GM21360 (cell line): ENCODE measurements at regions not wholly inside any gene's neighbourhood (a gene's known extent, or its start where the extent isn't known, plus 50 kb on each side); places are given as distances from the start of the nearest gene placed in this dataset.

Source experiments
- ATAC-seq: cut with Tn5 transposase; IDR thresholded peaks from one replicate; pipeline ENCODE4 v1.9.1; 2021; ENCODE audit warnings: mild to moderate bottlenecking, moderate library complexity; ENCODE audit not compliant: unreplicated experiment

GRCh38 chr12:124431971-124432370, 135.4 kb downstream of the NCOR2 start:
- ATAC-seq = no peak

GRCh38 chr12:124430491-124430890, 135.6 kb downstream of the RFLNA start:
- no peak for ATAC-seq

- no peak for ATAC-seq
Measured at GRCh38 chr12:124429535-124429934, 134.6 kb downstream of the RFLNA start.

GRCh38 chr12:124428792-124429281, 133.9 kb downstream of the RFLNA start:
- ATAC-seq = no peak

GRCh38 chr12:124428136-124428791, 133.4 kb downstream of the RFLNA start:
- ATAC-seq = no peak

GRCh38 chr12:124426594-124427555, 132.0 kb downstream of the RFLNA start:
- no peak for ATAC-seq

- no peak for ATAC-seq
Measured at GRCh38 chr12:124425667-124426066, 130.8 kb downstream of the RFLNA start.

GRCh38 chr12:124424516-124424905, 129.6 kb downstream of the RFLNA start:
- ATAC-seq = no peak

GRCh38 chr12:124423761-124424515, 129.0 kb downstream of the RFLNA start:
- ATAC-seq = no peak

- no peak for ATAC-seq
Measured at GRCh38 chr12:124422570-124423523, 128.0 kb downstream of the RFLNA start.

GRCh38 chr12:124422142-124422569, 127.3 kb downstream of the RFLNA start:
- ATAC-seq = no peak

- ATAC-seq = no peak
Measured at GRCh38 chr12:124420996-124421674, 126.2 kb downstream of the RFLNA start.

- ATAC-seq = no peak
Measured at GRCh38 chr12:124420041-124420995, 125.4 kb downstream of the RFLNA start.

GRCh38 chr12:124419292-124420040, 124.6 kb downstream of the RFLNA start:
- no peak for ATAC-seq

- ATAC-seq = no peak
Measured at GRCh38 chr12:124418791-124419190, 123.9 kb downstream of the RFLNA start.

- ATAC-seq = no peak
Measured at GRCh38 chr12:124418156-124418555, 123.3 kb downstream of the RFLNA start.

GRCh38 chr12:124416516-124417395, 121.9 kb downstream of the RFLNA start:
- ATAC-seq = no peak
